ENCODE measurements at regions not wholly inside any gene's neighbourhood (a gene's known extent, or its start where the extent isn't known, plus 50 kb on each side); places are given as distances from the start of the nearest gene placed in this dataset.

GRCh38 chr16:62585041-62585545 is 548.9 kb upstream of the CDH8 start:
- TF ChIP-seq CTCF (IDR thresholded peaks at IDR 0.05; ENCODE audit: poor library complexity) (no peak), EZH2 (IDR thresholded peaks at IDR 0.05; ENCODE audit: borderline replicate concordance) (no peak)
